ENCODE measurements at regions not wholly inside any gene's neighbourhood (a gene's known extent, or its start where the extent isn't known, plus 50 kb on each side); places are given as distances from the start of the nearest gene placed in this dataset.

DNA sequence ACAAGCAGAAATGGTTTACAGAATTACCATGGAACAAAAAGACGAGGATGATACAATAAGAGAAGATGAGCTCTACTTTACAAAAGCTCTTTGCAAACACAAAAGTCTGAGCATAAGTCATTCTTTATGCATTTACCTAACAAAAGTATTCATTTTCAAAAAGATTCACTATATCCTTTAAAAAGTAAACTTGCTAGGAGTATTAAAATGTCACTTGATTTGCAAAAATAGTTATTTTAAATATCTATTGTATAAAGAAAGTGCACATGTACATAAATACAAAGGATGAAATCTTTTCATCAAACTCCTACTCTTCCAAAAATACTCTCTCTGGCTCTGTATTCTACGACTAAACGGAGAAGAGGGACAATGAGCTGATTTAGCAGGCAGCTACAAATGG is 146.4 kb upstream of the STEAP1 start:
- TF ChIP-seq CTCF (IDR thresholded peaks at IDR 0.05) (no peak), POLR2A (IDR thresholded peaks at IDR 0.05) (no peak)

All from uterus (tissue), 2 donors.